Progenitor cell of endocrine pancreas (in vitro differentiated cells): ENCODE measurements at regions not wholly inside any gene's neighbourhood (a gene's known extent, or its start where the extent isn't known, plus 50 kb on each side); places are given as distances from the start of the nearest gene placed in this dataset.

Experiments used
- DNase-seq: peaks from one replicate; pipeline ENCODE4 v3.0.0; 2021; ENCODE audit warnings: low spot score; ENCODE audit not compliant: unreplicated experiment
- H3K27ac Mint-ChIP-seq: 2 replicates; pipeline ENCODE4 v1.8.0; 2021; ENCODE audit warnings: mild to moderate bottlenecking, moderate library complexity, mixed read lengths
- H3K27me3 Mint-ChIP-seq: 2 replicates; pipeline ENCODE4 v1.8.0; 2021; ENCODE audit warnings: mixed read lengths
- H3K36me3 Mint-ChIP-seq: 2 replicates; pipeline ENCODE4 v1.8.0; 2022; ENCODE audit warnings: mixed read lengths; ENCODE audit not compliant: insufficient read depth
- H3K4me1 Mint-ChIP-seq: 2 replicates; pipeline ENCODE4 v1.8.0; 2021; ENCODE audit warnings: low read depth, mixed read lengths
- H3K4me3 Mint-ChIP-seq: 2 replicates; pipeline ENCODE4 v1.8.0; 2021; ENCODE audit warnings: low read depth, mild to moderate bottlenecking, moderate library complexity, mixed read lengths
- H3K9me3 Mint-ChIP-seq: 2 replicates; pipeline ENCODE4 v1.8.0; 2021; ENCODE audit warnings: low read depth, mixed read lengths
- CTCF ChIP-seq: fragments of 200-600 bp; sonication (generic); IDR thresholded peaks from one replicate; pipeline ENCODE4 v1.5.0; 2021; ENCODE audit warnings: antibody characterized with exemption, mild to moderate bottlenecking; ENCODE audit not compliant: unreplicated experiment

- peaks cover 20% of the 10 kb centered on the region for H3K9me3 Mint-ChIP-seq
- TF ChIP-seq CTCF: no peak
- no peak overlapping the region for H3K27ac Mint-ChIP-seq
- DNase-seq: no peak
- peaks cover 2% of the 10 kb centered on the region for H3K4me1 Mint-ChIP-seq
- peaks cover 2% of the 10 kb centered on the region for H3K36me3 Mint-ChIP-seq
- no peak overlapping the region for H3K4me3 Mint-ChIP-seq
- no peaks in the 10 kb centered on the region for H3K27me3 Mint-ChIP-seq
Measured at GRCh38 chr5:152978141-152978835, 512.2 kb upstream of the GRIA1 start.

- Mint-ChIP-seq H3K4me1 (peaks cover 5% of the 10 kb centered on the region), H3K27ac (no peak overlapping the region), H3K4me3 (no peak overlapping the region), H3K27me3 (no peaks in the 10 kb centered on the region), H3K9me3 (peaks cover 3% of the 10 kb centered on the region), H3K36me3 (no peaks in the 10 kb centered on the region)
- no peak for TF ChIP-seq CTCF
- DNase-seq: no peak
Measured at GRCh38 chr5:152987131-152987530, 503.3 kb upstream of the GRIA1 start.

GRCh38 chr5:152990217-152990616, 500.3 kb upstream of the GRIA1 start:
- H3K27ac Mint-ChIP-seq: no peak overlapping the region
- no peaks in the 10 kb centered on the region for H3K36me3 Mint-ChIP-seq
- no peaks in the 10 kb centered on the region for H3K27me3 Mint-ChIP-seq

DNA sequence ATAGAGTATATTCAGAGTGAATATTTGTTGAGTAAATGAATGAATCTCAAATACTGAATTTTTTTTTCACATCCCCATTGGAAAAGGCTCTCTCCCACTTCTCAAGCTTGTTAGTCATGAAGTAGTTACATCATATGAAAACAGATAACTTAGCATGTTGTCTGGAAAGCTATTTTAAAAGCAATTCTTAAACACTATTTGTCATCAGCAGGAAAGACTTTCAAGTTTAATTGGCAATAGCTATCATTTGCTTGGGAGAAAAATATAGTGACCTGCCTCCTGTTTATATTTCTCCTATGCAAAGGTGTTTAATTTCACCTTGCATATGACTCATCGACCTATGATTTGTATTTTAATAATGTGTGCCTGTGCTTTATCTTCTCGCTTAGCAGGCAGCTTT, 499.8 kb upstream of the GRIA1 start:
- no peaks in the 10 kb centered on the region for H3K9me3 Mint-ChIP-seq
- H3K27me3 Mint-ChIP-seq: no peaks in the 10 kb centered on the region
- no peak overlapping the region for H3K27ac Mint-ChIP-seq
- DNase-seq: no peak
- no peak overlapping the region for H3K4me3 Mint-ChIP-seq
- no peak for TF ChIP-seq CTCF
- no peaks in the 10 kb centered on the region for H3K36me3 Mint-ChIP-seq
- H3K4me1 Mint-ChIP-seq: peaks cover 11% of the 10 kb centered on the region

More at GRCh38 chr5:152990217-152990616, 500.3 kb upstream of the GRIA1 start:
- Mint-ChIP-seq H3K4me1 (peaks cover 11% of the 10 kb centered on the region), H3K9me3 (no peaks in the 10 kb centered on the region), H3K4me3 (no peak overlapping the region)
- TF ChIP-seq CTCF: no peak
- DNase-seq: no peak

- H3K4me1 Mint-ChIP-seq: peaks cover 7% of the 10 kb centered on the region
- no peaks in the 10 kb centered on the region for H3K27me3 Mint-ChIP-seq
- no peaks in the 10 kb centered on the region for H3K9me3 Mint-ChIP-seq
- no peak overlapping the region for H3K27ac Mint-ChIP-seq
- H3K4me3 Mint-ChIP-seq: no peak overlapping the region
- no peaks in the 10 kb centered on the region for H3K36me3 Mint-ChIP-seq
- TF ChIP-seq CTCF: no peak
- no peak for DNase-seq
Measured at GRCh38 chr5:152994033-152994680, 496.3 kb upstream of the GRIA1 start.
